Stimulated activated CD4-positive, alpha-beta T cell treated with anti-CD3 and anti-CD28 coated beads, Interleukin-12 subunit alpha, Interleukin-12 subunit beta, amount 100 ng/mL, for 4 hours (primary cell): ENCODE measurements at regions not wholly inside any gene's neighbourhood (a gene's known extent, or its start where the extent isn't known, plus 50 kb on each side); places are given as distances from the start of the nearest gene placed in this dataset.

Experiments used
- DNase-seq: peaks from one replicate; pipeline ENCODE4 v3.0.0-alpha.2; 2020

- no peak for DNase-seq
Observed at GRCh38 chr2:196318517-196319377, 147.4 kb upstream of the STK17B start.

DNA sequence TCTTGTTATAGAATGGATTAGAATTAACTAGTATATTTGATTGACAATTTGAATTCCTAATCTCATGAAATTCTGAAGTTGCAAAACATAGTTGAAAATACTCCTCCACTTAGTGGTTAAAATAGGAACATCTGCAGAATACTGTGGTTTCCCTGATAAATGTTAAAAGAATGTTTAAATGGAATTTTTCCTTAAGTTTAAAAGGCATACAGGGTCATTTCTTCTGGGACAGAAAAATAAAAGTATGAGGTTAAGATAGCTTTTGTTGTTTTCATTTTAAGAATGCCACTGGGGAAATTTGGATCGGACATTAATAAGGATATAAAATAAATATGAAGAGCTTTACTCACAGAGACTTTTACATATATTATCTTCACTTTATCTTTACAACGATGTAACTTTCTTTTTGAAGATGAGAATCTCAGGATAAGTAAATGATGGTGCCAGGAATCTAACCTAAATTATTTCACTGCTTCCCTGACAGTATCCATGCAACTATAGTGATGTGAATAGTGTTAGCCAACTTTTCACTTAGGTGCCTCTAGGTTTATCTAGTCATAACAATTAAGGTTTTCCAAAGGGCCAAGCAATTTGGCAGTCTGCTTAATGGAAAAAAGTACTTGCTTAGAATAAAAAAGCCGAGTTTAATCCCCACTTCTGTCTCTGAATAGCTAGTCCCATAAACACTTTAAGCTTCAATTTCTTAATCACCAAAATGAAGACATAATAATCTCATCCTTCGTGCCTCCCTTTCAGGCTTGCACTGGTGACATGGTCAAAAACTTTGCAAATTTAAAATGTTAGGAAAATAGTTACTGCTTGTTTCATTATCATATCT, 151.8 kb upstream of the STK17B start:
- no peak for DNase-seq

DNA sequence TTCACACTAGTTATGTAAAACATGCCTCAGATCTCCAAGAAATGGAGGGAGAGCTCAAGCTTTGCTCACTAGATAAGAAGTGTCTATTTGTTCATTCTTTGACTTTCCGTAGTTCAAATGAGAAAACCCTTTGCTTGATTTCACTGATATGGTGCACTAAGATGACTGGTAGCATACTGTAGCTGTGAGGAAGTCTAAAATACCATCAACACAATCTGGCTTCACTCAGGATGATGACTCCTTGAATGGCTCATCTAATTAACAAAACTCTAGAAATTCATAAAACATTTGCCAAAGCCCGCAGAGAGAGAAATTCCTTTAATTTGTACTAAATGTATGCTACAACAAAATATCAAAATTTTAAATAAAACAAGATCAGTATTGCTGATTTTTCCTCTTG, 152.8 kb upstream of the STK17B start:
- DNase-seq, result no peak

GRCh38 chr2:196328088-196328680, 156.8 kb upstream of the STK17B start:
- no peak for DNase-seq

- no peak for DNase-seq
Observed at GRCh38 chr2:196329959-196330358, 158.6 kb upstream of the STK17B start.

DNA sequence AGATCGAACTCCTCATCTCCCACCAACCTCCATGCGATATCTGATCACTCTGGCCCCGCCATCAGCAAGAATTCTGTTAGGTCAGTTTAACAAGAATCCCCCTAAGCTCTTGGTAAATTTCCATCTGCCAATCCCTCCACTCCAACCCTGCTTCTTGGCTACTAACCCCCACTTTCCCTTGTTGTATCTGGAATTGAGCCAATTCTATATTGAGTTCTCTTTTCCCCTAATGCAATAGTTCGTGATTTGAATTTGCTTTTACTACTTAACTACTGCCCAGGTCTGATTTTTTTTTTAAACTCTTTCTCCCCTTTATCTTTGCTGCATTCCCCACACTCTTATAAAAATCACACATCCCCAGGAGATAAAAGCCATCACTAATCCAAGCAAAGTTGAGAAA, 159.3 kb upstream of the STK17B start:
- no peak for DNase-seq

GRCh38 chr2:196331143-196331542, 159.8 kb upstream of the STK17B start:
- no peak for DNase-seq

- DNase-seq, result no peak
Observed at GRCh38 chr2:196331851-196332250, 160.5 kb upstream of the STK17B start.

- no peak for DNase-seq
Observed at GRCh38 chr2:196333397-196333796, 162.0 kb upstream of the STK17B start.

DNA sequence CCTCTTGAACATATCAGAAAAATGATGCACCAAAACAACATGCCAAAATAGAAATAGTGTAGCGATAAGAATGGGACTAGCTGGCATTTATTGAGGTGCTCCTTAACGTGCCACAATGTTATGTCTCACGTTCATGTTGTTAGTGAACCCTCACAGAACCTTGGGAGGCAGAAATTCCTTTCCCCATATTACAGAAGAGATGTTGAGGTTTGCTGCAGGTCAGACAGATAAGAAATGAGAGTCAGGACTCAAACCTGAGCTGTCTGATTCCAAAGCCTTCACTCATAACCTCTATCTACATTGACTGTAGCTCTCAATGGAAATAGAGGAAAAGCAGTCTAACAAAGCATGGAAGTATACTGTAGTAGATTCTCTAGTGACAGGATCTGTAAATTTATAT, 163.3 kb upstream of the STK17B start:
- DNase-seq, result no peak

DNA sequence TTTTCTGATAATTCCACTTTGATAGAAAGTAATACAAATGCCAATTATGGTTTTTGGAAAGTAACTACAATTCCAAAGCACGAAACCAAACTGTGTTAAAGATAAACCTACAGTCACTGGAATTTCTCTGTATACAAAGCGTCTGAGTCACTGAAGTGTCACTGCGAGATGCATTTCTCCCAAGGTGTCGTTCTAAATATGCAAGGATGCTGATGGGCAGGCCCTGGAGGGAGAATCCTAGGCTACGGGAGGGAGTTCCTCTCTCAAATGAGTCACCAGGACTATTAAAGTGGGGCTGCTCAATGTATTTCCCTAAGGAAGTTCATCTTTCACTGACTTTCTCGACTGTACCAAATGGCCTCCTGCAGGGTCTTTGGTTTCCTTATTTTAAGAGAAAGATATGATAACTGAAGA, 163.8 kb upstream of the STK17B start:
- no peak for DNase-seq

- no peak for DNase-seq
Observed at GRCh38 chr2:196336207-196336606, 164.8 kb upstream of the STK17B start.

DNA sequence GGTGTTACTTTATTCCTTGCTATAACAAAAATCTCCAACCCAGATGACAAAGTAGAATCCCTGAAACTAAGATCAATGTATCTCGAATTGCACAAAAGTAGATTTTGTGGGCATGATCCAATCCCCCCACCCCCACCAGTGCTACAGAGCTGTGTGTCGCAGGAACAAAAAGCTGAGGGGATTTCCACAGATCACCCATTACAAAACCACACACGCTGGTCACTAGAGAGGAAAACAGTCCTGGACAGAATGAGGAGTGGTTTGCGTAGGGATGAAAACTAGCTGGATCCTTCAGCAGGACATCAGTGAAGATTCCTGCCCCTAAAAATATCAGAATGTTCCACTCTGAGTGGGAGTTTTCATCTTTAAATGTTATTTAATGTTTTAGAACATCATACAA, 165.3 kb upstream of the STK17B start:
- DNase-seq, result no peak

GRCh38 chr2:196337208-196337953, 166.0 kb upstream of the STK17B start:
- peak; percentile 25 for DNase-seq

DNA sequence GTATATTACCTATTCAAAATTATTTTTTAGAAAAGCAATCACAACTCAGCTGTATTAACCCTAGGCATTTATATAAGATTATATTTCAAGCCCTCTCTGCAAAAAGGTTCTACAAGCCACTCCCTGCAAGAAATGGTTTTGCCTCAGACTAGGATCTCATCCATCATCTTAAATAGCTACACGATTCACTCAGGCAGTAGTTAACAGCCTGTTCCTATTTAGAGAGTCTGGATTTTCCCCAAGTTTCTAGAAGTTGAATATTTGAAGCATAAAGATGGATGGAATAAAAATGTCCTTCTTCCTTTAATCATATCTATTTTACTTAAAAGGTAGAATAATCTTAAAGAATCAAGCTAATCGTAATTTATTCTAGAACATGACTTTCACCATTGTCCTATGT, 167.1 kb upstream of the STK17B start:
- no peak for DNase-seq

- DNase-seq, result no peak
Observed at GRCh38 chr2:196341277-196341841, 170.0 kb upstream of the STK17B start.

- no peak for DNase-seq
Observed at GRCh38 chr2:196344397-196344796, 173.0 kb upstream of the STK17B start.

- no peak for DNase-seq
Observed at GRCh38 chr2:196353717-196354116, 182.3 kb upstream of the STK17B start.

- no peak for DNase-seq
Observed at GRCh38 chr2:196354186-196354585, 182.8 kb upstream of the STK17B start.

DNA sequence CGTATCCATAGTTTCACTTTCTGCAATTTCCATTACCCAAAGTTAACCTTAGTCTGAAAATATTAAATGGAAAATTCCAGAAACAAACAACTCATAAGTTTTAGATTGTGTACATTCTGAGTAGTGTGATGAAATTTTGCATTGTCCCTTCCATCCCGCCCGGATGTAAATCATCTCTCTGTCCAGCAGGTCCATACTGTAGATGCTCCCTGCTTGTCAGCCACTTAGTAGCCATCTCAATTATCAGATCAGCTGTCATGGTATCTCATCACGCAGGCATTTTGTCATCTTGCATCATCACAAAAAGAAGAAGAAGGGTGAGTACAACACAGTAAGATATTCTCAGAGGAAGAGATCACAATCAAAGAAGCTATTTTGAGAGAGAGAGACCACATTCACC, 185.0 kb upstream of the STK17B start:
- no peak for DNase-seq

DNA sequence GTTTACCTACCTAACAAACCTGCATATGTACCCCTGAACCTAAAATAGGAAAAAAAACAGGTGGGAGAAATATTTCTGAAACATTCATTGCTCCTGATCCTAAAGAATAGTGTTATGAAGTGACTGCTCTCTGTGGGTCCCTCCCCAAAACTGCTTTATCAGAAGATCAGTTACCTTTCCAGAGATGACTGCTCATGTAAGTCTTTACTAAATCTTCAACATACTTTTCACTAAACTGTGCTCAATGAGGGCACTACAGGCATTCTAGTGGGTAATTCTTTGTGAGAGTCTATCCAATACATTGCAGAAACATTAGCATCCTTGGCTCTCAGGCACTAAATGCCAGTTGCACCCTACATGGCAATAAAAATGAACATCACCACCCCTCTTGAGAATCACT, 189.3 kb upstream of the STK17B start:
- no peak for DNase-seq

DNA sequence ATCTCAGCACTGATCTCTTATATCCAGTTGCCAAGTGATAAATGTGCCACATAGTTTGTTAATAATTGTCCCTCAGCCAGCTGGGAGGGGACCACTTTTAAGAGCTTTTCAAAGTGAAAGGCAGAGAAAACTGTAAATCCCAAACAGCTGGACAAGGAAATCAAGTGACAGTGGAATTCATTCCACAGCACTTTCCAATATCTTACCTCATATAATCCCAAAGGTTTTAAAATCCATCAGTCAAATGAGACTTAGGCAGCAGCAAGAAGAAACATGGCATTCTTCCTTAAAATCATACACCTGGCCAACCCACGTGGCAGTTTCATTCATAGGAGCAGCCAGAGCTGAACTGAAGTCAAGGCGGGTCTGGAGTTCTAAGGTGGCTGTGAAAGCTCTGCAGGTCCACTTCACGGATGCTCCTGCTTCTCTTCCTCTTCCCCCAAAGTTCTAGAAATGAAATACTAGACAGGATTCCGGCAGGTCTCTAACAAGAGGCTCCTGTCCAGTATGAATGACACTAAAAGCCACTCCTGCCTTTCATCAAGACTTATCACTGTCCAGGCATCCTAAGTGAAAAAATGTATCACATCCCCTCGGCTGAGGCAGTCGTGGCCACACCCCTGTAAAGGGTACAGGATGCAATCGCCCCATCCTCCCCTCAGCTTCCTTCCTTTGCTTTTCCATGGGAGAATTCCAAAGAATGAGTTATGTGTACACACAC, 190.4 kb upstream of the STK17B start:
- no peak for DNase-seq
